Hindlimb muscle (tissue), 1 donor: ENCODE measurements at regions not wholly inside any gene's neighbourhood (a gene's known extent, or its start where the extent isn't known, plus 50 kb on each side); places are given as distances from the start of the nearest gene placed in this dataset.
"Not testable (repeated sequence)": the region's sequence is repeated elsewhere in the genome, so short reads cannot be mapped to it uniquely, and the experiment has no call there.

Experiments
- DNase-seq: peaks from one replicate; pipeline ENCODE4 v3.0.0-alpha.2; 2013

- DNase-seq = no peak
Measured at GRCh38 chr6:156438350-156438923, 338.7 kb upstream of the ARID1B start.

- no peak for DNase-seq
Measured at GRCh38 chr6:156437121-156437879, 339.9 kb upstream of the ARID1B start.

- DNase-seq = no peak
Measured at GRCh38 chr6:156434795-156435190, 342.4 kb upstream of the ARID1B start.

GRCh38 chr6:156434049-156434794 lies 343.0 kb upstream of the ARID1B start:
- DNase-seq = no peak

GRCh38 chr6:156432543-156432942 lies 344.6 kb upstream of the ARID1B start:
- DNase-seq = no peak

GRCh38 chr6:156430386-156430785 lies 346.8 kb upstream of the ARID1B start:
- no peak for DNase-seq

GRCh38 chr6:156427345-156427744 lies 349.8 kb upstream of the ARID1B start:
- no peak for DNase-seq

- DNase-seq = no peak
Measured at GRCh38 chr6:156425359-156426020, 351.7 kb upstream of the ARID1B start.

GRCh38 chr6:156423829-156424228 lies 353.3 kb upstream of the ARID1B start:
- DNase-seq = no peak

- DNase-seq = no peak
Measured at GRCh38 chr6:156423075-156423474, 354.1 kb upstream of the ARID1B start.

- no peak for DNase-seq
Measured at GRCh38 chr6:156421933-156422332, 355.2 kb upstream of the ARID1B start.

GRCh38 chr6:156421301-156421700 lies 355.9 kb upstream of the ARID1B start:
- DNase-seq = not testable (repeated sequence)

- DNase-seq = no peak
Measured at GRCh38 chr6:156420172-156420993, 356.8 kb upstream of the ARID1B start.

- no peak for DNase-seq
Measured at GRCh38 chr6:156419594-156419993, 357.6 kb upstream of the ARID1B start.

GRCh38 chr6:156418253-156418652 lies 358.9 kb upstream of the ARID1B start:
- no peak for DNase-seq

GRCh38 chr6:156416391-156416790 lies 360.8 kb upstream of the ARID1B start:
- DNase-seq = no peak

GRCh38 chr6:156413154-156413553 lies 364.0 kb upstream of the ARID1B start:
- DNase-seq = no peak

GRCh38 chr6:156410649-156411048 lies 366.5 kb upstream of the ARID1B start:
- DNase-seq = no peak

- no peak for DNase-seq
Measured at GRCh38 chr6:156408655-156409054, 368.5 kb upstream of the ARID1B start.

GRCh38 chr6:156407334-156407733 lies 369.8 kb upstream of the ARID1B start:
- DNase-seq = no peak

GRCh38 chr6:156406688-156407087 lies 370.5 kb upstream of the ARID1B start:
- DNase-seq = no peak

GRCh38 chr6:156406099-156406498 lies 371.1 kb upstream of the ARID1B start:
- DNase-seq = no peak
